GM18861 (cell line): ENCODE measurements at regions not wholly inside any gene's neighbourhood (a gene's known extent, or its start where the extent isn't known, plus 50 kb on each side); places are given as distances from the start of the nearest gene placed in this dataset.

ENCODE experiments used
- ATAC-seq: cut with Tn5 transposase; IDR thresholded peaks from one replicate; pipeline ENCODE4 v1.9.1; 2021; ENCODE audit not compliant: unreplicated experiment

- no peak for ATAC-seq
Measured at GRCh38 chr17:70776441-70776840, 607.1 kb downstream of the KCNJ2 start.

GRCh38 chr17:70780031-70780430 lies 610.7 kb downstream of the KCNJ2 start:
- ATAC-seq, result no peak

GRCh38 chr17:70786081-70786480 lies 616.7 kb downstream of the KCNJ2 start:
- no peak for ATAC-seq

- no peak for ATAC-seq
Measured at GRCh38 chr17:70787721-70788300, 618.5 kb downstream of the KCNJ2 start.

GRCh38 chr17:70791748-70792443 lies 622.6 kb downstream of the KCNJ2 start:
- ATAC-seq, result no peak

GRCh38 chr17:70794738-70795137 lies 625.4 kb downstream of the KCNJ2 start:
- ATAC-seq, result no peak

GRCh38 chr17:70795620-70796019 lies 626.3 kb downstream of the KCNJ2 start:
- ATAC-seq, result no peak

- no peak for ATAC-seq
Measured at GRCh38 chr17:70796757-70797156, 627.4 kb downstream of the KCNJ2 start.

GRCh38 chr17:70797166-70797565 lies 627.8 kb downstream of the KCNJ2 start:
- no peak for ATAC-seq

GRCh38 chr17:70804161-70804560 lies 634.8 kb downstream of the KCNJ2 start:
- ATAC-seq, result no peak

GRCh38 chr17:70808596-70808995 lies 639.3 kb downstream of the KCNJ2 start:
- ATAC-seq, result no peak

GRCh38 chr17:70810609-70811008 lies 641.3 kb downstream of the KCNJ2 start:
- no peak for ATAC-seq

GRCh38 chr17:70813355-70813930 lies 644.1 kb downstream of the KCNJ2 start:
- no peak for ATAC-seq

- no peak for ATAC-seq
Measured at GRCh38 chr17:70819183-70819582, 649.9 kb downstream of the KCNJ2 start.

GRCh38 chr17:70820276-70820675 lies 650.9 kb downstream of the KCNJ2 start:
- no peak for ATAC-seq

- no peak for ATAC-seq
Measured at GRCh38 chr17:70825321-70826125, 656.2 kb downstream of the KCNJ2 start.

GRCh38 chr17:70829876-70830275 lies 660.5 kb downstream of the KCNJ2 start:
- ATAC-seq, result no peak

GRCh38 chr17:70834039-70834438 lies 664.7 kb downstream of the KCNJ2 start:
- no peak for ATAC-seq

GRCh38 chr17:70848785-70849184 lies 679.5 kb downstream of the KCNJ2 start:
- no peak for ATAC-seq

GRCh38 chr17:70855401-70856054 lies 686.2 kb downstream of the KCNJ2 start:
- ATAC-seq, result no peak

GRCh38 chr17:70857351-70857750 lies 688.0 kb downstream of the KCNJ2 start:
- ATAC-seq, result no peak
